ENCODE measurements at regions not wholly inside any gene's neighbourhood (a gene's known extent, or its start where the extent isn't known, plus 50 kb on each side); places are given as distances from the start of the nearest gene placed in this dataset.

GRCh38 chr10:6327961-6328698 is 125.4 kb downstream of the PFKFB3 start:
- ATAC-seq (ENCODE audit: insufficient read depth, low FRiP score) (no peak), DNase-seq (no peak)
- 91 to 92% methylated on average over 10 of the region's 10 CpGs for WGBS, 2 donors
- H3K27me3 ChIP-seq (ENCODE audit: control insufficient read depth in 3 of 3, insufficient read depth in 3 of 3, low read length in 2 of 3), result no peaks in the 10 kb centered on the region
- peaks cover 0 to 1% (median 0%) of the 10 kb centered on the region in 4 donors for H3K36me3 ChIP-seq (ENCODE audit: control insufficient read depth in 4 of 4, insufficient read depth in 4 of 4, low read length in 4 of 4)
- H3K4me1 ChIP-seq (ENCODE audit: control insufficient read depth in 5 of 5, insufficient read depth in 5 of 5, low read length in 5 of 5), result peaks cover 0 to 3% (median 0%) of the 10 kb centered on the region in 5 donors
- H3K9ac ChIP-seq (ENCODE audit: insufficient read depth in 1 of 2, low read length in 2 of 2), result no peak overlapping the region
- TF ChIP-seq, protein P1, sequence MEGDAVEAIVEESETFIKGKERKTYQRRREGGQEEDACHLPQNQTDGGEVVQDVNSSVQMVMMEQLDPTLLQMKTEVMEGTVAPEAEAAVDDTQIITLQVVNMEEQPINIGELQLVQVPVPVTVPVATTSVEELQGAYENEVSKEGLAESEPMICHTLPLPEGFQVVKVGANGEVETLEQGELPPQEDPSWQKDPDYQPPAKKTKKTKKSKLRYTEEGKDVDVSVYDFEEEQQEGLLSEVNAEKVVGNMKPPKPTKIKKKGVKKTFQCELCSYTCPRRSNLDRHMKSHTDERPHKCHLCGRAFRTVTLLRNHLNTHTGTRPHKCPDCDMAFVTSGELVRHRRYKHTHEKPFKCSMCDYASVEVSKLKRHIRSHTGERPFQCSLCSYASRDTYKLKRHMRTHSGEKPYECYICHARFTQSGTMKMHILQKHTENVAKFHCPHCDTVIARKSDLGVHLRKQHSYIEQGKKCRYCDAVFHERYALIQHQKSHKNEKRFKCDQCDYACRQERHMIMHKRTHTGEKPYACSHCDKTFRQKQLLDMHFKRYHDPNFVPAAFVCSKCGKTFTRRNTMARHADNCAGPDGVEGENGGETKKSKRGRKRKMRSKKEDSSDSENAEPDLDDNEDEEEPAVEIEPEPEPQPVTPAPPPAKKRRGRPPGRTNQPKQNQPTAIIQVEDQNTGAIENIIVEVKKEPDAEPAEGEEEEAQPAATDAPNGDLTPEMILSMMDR (IDR thresholded peaks at IDR 0.05; ENCODE audit: control extremely low read depth, extremely low read depth), result no peak
- no peaks in the 10 kb centered on the region for H3K9me3 ChIP-seq (ENCODE audit: control insufficient read depth in 4 of 4, insufficient read depth in 3 of 4, low read length in 3 of 4)
- H3K27ac ChIP-seq (ENCODE audit: low read depth in 1 of 2, low read length in 1 of 2), result no peak overlapping the region
- H3K4me3 ChIP-seq, result no peak overlapping the region

GRCh38 chr10:6328699-6329423 is 126.1 kb downstream of the PFKFB3 start:
- Histone ChIP-seq H3K9ac (ENCODE audit: insufficient read depth in 1 of 2, low read length in 2 of 2) (no peak overlapping the region), H3K27me3 (ENCODE audit: control insufficient read depth in 3 of 3, insufficient read depth in 3 of 3, low read length in 2 of 3) (no peaks in the 10 kb centered on the region), H3K36me3 (ENCODE audit: control insufficient read depth in 4 of 4, insufficient read depth in 4 of 4, low read length in 4 of 4) (peaks cover 0 to 1% (median 0%) of the 10 kb centered on the region in 4 donors), H3K9me3 (ENCODE audit: control insufficient read depth in 4 of 4, insufficient read depth in 3 of 4, low read length in 3 of 4) (no peaks in the 10 kb centered on the region), H3K27ac (ENCODE audit: low read depth in 1 of 2, low read length in 1 of 2) (no peak overlapping the region), H3K4me3 (no peak overlapping the region), H3K4me1 (ENCODE audit: control insufficient read depth in 5 of 5, insufficient read depth in 5 of 5, low read length in 5 of 5) (peaks cover 0 to 3% (median 0%) of the 10 kb centered on the region in 5 donors)
- WGBS, 2 donors, result 82 to 83% methylated on average over 11 of the region's 11 CpGs
- DNase-seq (no peak), ATAC-seq (ENCODE audit: insufficient read depth, low FRiP score) (no peak)
- TF ChIP-seq, protein P1 (IDR thresholded peaks at IDR 0.05; ENCODE audit: control extremely low read depth, extremely low read depth), result no peak

- WGBS, 2 donors, result 98 to 99% methylated on average over 4 of the region's 4 CpGs
Observed at GRCh38 chr10:6333086-6333485, 130.4 kb downstream of the PFKFB3 start.

More at GRCh38 chr10:6333086-6333485, 130.4 kb downstream of the PFKFB3 start:
- no peak overlapping the region for H3K9ac ChIP-seq (ENCODE audit: insufficient read depth in 1 of 2, low read length in 2 of 2)
- no peak for ATAC-seq (ENCODE audit: insufficient read depth, low FRiP score)
- H3K9me3 ChIP-seq (ENCODE audit: control insufficient read depth in 4 of 4, insufficient read depth in 3 of 4, low read length in 3 of 4), result no peaks in the 10 kb centered on the region
- H3K27ac ChIP-seq (ENCODE audit: low read depth in 1 of 2, low read length in 1 of 2), result no peak overlapping the region
- H3K27me3 ChIP-seq (ENCODE audit: control insufficient read depth in 3 of 3, insufficient read depth in 3 of 3, low read length in 2 of 3), result no peaks in the 10 kb centered on the region
- H3K4me1 ChIP-seq (ENCODE audit: control insufficient read depth in 5 of 5, insufficient read depth in 5 of 5, low read length in 5 of 5), result peaks cover 0 to 3% (median 0%) of the 10 kb centered on the region in 5 donors
- no peaks in the 10 kb centered on the region for H3K36me3 ChIP-seq (ENCODE audit: control insufficient read depth in 4 of 4, insufficient read depth in 4 of 4, low read length in 4 of 4)
- DNase-seq, result no peak
- TF ChIP-seq, protein P1 (IDR thresholded peaks at IDR 0.05; ENCODE audit: control extremely low read depth, extremely low read depth), result no peak
- no peak overlapping the region for H3K4me3 ChIP-seq

Measured in lung (tissue), 11 donors.